ENCODE measurements at regions not wholly inside any gene's neighbourhood (a gene's known extent, or its start where the extent isn't known, plus 50 kb on each side); places are given as distances from the start of the nearest gene placed in this dataset.
"Not testable (repeated sequence)": the region's sequence is repeated elsewhere in the genome, so short reads cannot be mapped to it uniquely, and the experiment has no call there.

GRCh38 chr5:25764733-25765132 is 1120.0 kb upstream of the CDH10 start:
- DNase-seq (ENCODE audit: low read depth) = no peak

GRCh38 chr5:25763781-25764180 is 1119.0 kb upstream of the CDH10 start:
- DNase-seq (ENCODE audit: low read depth) = no peak

- no peak for DNase-seq (ENCODE audit: low read depth)
Measured at GRCh38 chr5:25754895-25755294, 1110.1 kb upstream of the CDH10 start.

- DNase-seq (ENCODE audit: low read depth) = no peak
Measured at GRCh38 chr5:25744908-25745307, 1100.1 kb upstream of the CDH10 start.

- DNase-seq (ENCODE audit: low read depth) = no peak
Measured at GRCh38 chr5:25716680-25717079, 1071.9 kb upstream of the CDH10 start.

GRCh38 chr5:25713259-25713658 is 1068.5 kb upstream of the CDH10 start:
- DNase-seq (ENCODE audit: low read depth) = no peak

GRCh38 chr5:25707093-25707492 is 1062.3 kb upstream of the CDH10 start:
- no peak for DNase-seq (ENCODE audit: low read depth)

GRCh38 chr5:25701936-25702335 is 1057.2 kb upstream of the CDH10 start:
- DNase-seq (ENCODE audit: low read depth) = no peak

GRCh38 chr5:25694801-25695200 is 1050.0 kb upstream of the CDH10 start:
- DNase-seq (ENCODE audit: low read depth) = no peak

- DNase-seq (ENCODE audit: low read depth) = no peak
Measured at GRCh38 chr5:25688156-25688555, 1043.4 kb upstream of the CDH10 start.

GRCh38 chr5:25669645-25670401 is 1025.0 kb upstream of the CDH10 start:
- no peak for DNase-seq (ENCODE audit: low read depth)

GRCh38 chr5:25662610-25663009 is 1017.8 kb upstream of the CDH10 start:
- no peak for DNase-seq (ENCODE audit: low read depth)

GRCh38 chr5:25650316-25650715 is 1005.5 kb upstream of the CDH10 start:
- not testable (repeated sequence) for DNase-seq (ENCODE audit: low read depth)

GRCh38 chr5:25649628-25650265 is 1005.0 kb upstream of the CDH10 start:
- DNase-seq (ENCODE audit: low read depth) = no peak

GRCh38 chr5:25646421-25647341 is 1001.9 kb upstream of the CDH10 start:
- DNase-seq (ENCODE audit: low read depth) = no peak

- DNase-seq (ENCODE audit: low read depth) = no peak
Measured at GRCh38 chr5:25641124-25641523, 996.3 kb upstream of the CDH10 start.

GRCh38 chr5:25619273-25619672 is 974.5 kb upstream of the CDH10 start:
- DNase-seq (ENCODE audit: low read depth) = no peak

GRCh38 chr5:25618821-25619220 is 974.0 kb upstream of the CDH10 start:
- DNase-seq (ENCODE audit: low read depth) = no peak

GRCh38 chr5:25614466-25614865 is 969.7 kb upstream of the CDH10 start:
- DNase-seq (ENCODE audit: low read depth) = no peak

- no peak for DNase-seq (ENCODE audit: low read depth)
Measured at GRCh38 chr5:25604681-25605080, 959.9 kb upstream of the CDH10 start.

GRCh38 chr5:25579111-25579510 is 934.3 kb upstream of the CDH10 start:
- no peak for DNase-seq (ENCODE audit: low read depth)

- no peak for DNase-seq (ENCODE audit: low read depth)
Measured at GRCh38 chr5:25573691-25574090, 928.9 kb upstream of the CDH10 start.

Measured in fibroblast of the conjunctiva (primary cell).